GM12878 (cell line): ENCODE measurements at regions not wholly inside any gene's neighbourhood (a gene's known extent, or its start where the extent isn't known, plus 50 kb on each side); places are given as distances from the start of the nearest gene placed in this dataset.

Experiments
- ATAC-seq: fragments of 200-7000 bp; cut with Tn5 transposase; 3 replicates; pipeline ENCODE4 v1.9.1; 2020; ENCODE audit warnings: mild to moderate bottlenecking, moderate library complexity
- BruUV-seq: library from RNA; stranded (reverse); fragments of 400-500 nt; replicated peaks from 2 replicates; lab custom pipeline; 2021; lab: Mats Ljungman, UMichigan
- CTCF ChIA-PET: fragments of 300-600 bp; sonication (Branson Sonifier 250); formaldehyde crosslinking; extraction: SDS; loops from one replicate; lab custom pipeline; 2021; ENCODE audit warnings: inconsistent platforms; lab: Yijun Ruan, JAX
- POLR2A ChIA-PET: fragments of 350-600 bp; formaldehyde crosslinking; extraction: SDS; loops from one replicate; lab custom pipeline; 2021; ENCODE audit warnings: inconsistent platforms; lab: Charles Lee
- RAD21 ChIA-PET: fragments of 300-600 bp; sonication (Branson Sonifier 250); formaldehyde crosslinking; loops from one replicate; lab custom pipeline; 2023; ENCODE audit warnings: antibody characterized with exemption; ENCODE audit not compliant: unreplicated experiment; lab: Charles Lee
- SMC1A ChIA-PET: fragments of 300-600 bp; sonication (Branson Sonifier 250); formaldehyde crosslinking; loops from one replicate; lab custom pipeline; 2023; ENCODE audit not compliant: unreplicated experiment, uncharacterized antibody; lab: Charles Lee
- DNase-seq: peaks from one replicate; pipeline ENCODE4 v3.0.0-alpha.2; 2011; ENCODE audit warnings: low read depth, low spot score
- FAIRE-seq: peaks from 3 replicates; lab custom pipeline; 2011; peaks lifted over from hg19 to GRCh38; lab: Jason Lieb, UNC
- H2AFZ ChIP-seq: 2 replicates; pipeline ENCODE4 v1.6.0; 2011; ENCODE audit warnings: low read depth, low read length, control low read depth; ENCODE audit not compliant: control insufficient read depth
- H3K27ac ChIP-seq: 2 replicates; pipeline ENCODE4 v1.5.1; 2011; ENCODE audit warnings: control low read depth; ENCODE audit not compliant: control insufficient read depth, insufficient read depth
- H3K27me3 ChIP-seq, 2 experiments: replicated peaks in 1 of 2; 2 replicates each; pipeline versions ENCODE4 v1.6.0 to v1.6.1; 2011; ENCODE audit warnings: low read length in 1 of 2; ENCODE audit not compliant: control insufficient read depth in 2 of 2, insufficient read depth in 2 of 2
- H3K36me3 ChIP-seq, 2 experiments: 2 replicates each; pipeline ENCODE4 v1.5.1; 2011; ENCODE audit warnings: low read length in 1 of 2; ENCODE audit not compliant: control insufficient read depth in 2 of 2, insufficient read depth in 2 of 2
- H3K4me1 ChIP-seq: 2 replicates; pipeline ENCODE4 v1.6.1; 2011; ENCODE audit warnings: mild to moderate bottlenecking, low read length, moderate library complexity, mixed read lengths; ENCODE audit not compliant: control insufficient read depth, insufficient read depth
- H3K4me2 ChIP-seq: 2 replicates; pipeline ENCODE4 v1.6.0; 2011; ENCODE audit warnings: control low read depth; ENCODE audit not compliant: control insufficient read depth, insufficient read depth
- H3K4me3 ChIP-seq: fragments of 200-600 bp; sonication (generic); 2 replicates; pipeline ENCODE4 v1.5.1; 2016
- H3K79me2 ChIP-seq: 2 replicates; pipeline ENCODE4 v1.6.0; 2011; ENCODE audit warnings: low read length; ENCODE audit not compliant: control insufficient read depth, insufficient read depth
- H3K9ac ChIP-seq: 2 replicates; pipeline ENCODE4 v1.8.0; 2011; ENCODE audit warnings: low read length, control low read depth, mixed read lengths; ENCODE audit not compliant: control insufficient read depth, insufficient read depth
- H3K9me3 ChIP-seq: replicated peaks from 3 replicates; pipeline ENCODE4 v1.5.1; 2011; ENCODE audit warnings: mild to moderate bottlenecking, low read length; ENCODE audit not compliant: control insufficient read depth, insufficient read depth
- H4K20me1 ChIP-seq: 2 replicates; pipeline ENCODE4 v1.6.0; 2011; ENCODE audit not compliant: control insufficient read depth, insufficient read depth
- ASH2L ChIP-seq: fragments of 300-600, 200-600 bp; sonication (generic); IDR thresholded peaks from 2 replicates; pipeline ENCODE4 v1.6.1; 2017; ENCODE audit warnings: low read depth, mild to moderate bottlenecking, borderline replicate concordance
- BCL11A ChIP-seq: IDR thresholded peaks from 2 replicates; pipeline ENCODE4 v1.6.1; 2011; ENCODE audit warnings: low read depth, low read length
- CBFB ChIP-seq: IDR thresholded peaks from 2 replicates; pipeline ENCODE4 v1.6.1; 2016; ENCODE audit warnings: antibody characterized with exemption, low read depth
- CHD2 ChIP-seq: IDR thresholded peaks from 2 replicates; pipeline ENCODE4 v1.6.1; 2011; ENCODE audit warnings: low read depth, low read length, improper control_type of control experiment, borderline replicate concordance
- ESRRA ChIP-seq: IDR thresholded peaks from 2 replicates; pipeline ENCODE4 v1.6.1; 2012; ENCODE audit warnings: mild to moderate bottlenecking, low read length, improper control_type of control experiment
- HDGF ChIP-seq: fragments of 450-650 bp; IDR thresholded peaks from 2 replicates; pipeline ENCODE4 v1.6.1; 2016; ENCODE audit warnings: antibody characterized with exemption
- KDM1A ChIP-seq: fragments of 200-600 bp; sonication (generic); IDR thresholded peaks from 2 replicates; pipeline ENCODE4 v1.6.1; 2016; ENCODE audit warnings: borderline replicate concordance
- MXI1 ChIP-seq: fragments of 150-350 bp; IDR thresholded peaks from 2 replicates; pipeline ENCODE4 v1.6.1; 2011; ENCODE audit warnings: low read depth, mild to moderate bottlenecking, inconsistent platforms, low read length, improper control_type of control experiment
- NFYB ChIP-seq: IDR thresholded peaks from 2 replicates; pipeline ENCODE4 v1.6.1; 2011; ENCODE audit warnings: low read depth, mild to moderate bottlenecking, low read length, improper control_type of control experiment, moderate library complexity; ENCODE audit not compliant: insufficient read depth
- PAX8 ChIP-seq: fragments of 450-650 bp; IDR thresholded peaks from 2 replicates; pipeline ENCODE4 v1.6.1; 2017; ENCODE audit warnings: mild to moderate bottlenecking, moderate library complexity
- SMAD5 ChIP-seq: IDR thresholded peaks from 2 replicates; pipeline ENCODE4 v1.6.1; 2016; ENCODE audit warnings: antibody characterized with exemption, low read depth
- STAT3 ChIP-seq: IDR thresholded peaks from 2 replicates; pipeline ENCODE4 v1.6.1; 2011; ENCODE audit warnings: low read depth, low read length, improper control_type of control experiment
- TBL1XR1 ChIP-seq: IDR thresholded peaks from 2 replicates; pipeline ENCODE4 v1.6.1; 2012; ENCODE audit warnings: low read depth, low read length, improper control_type of control experiment
- ZNF24 ChIP-seq: fragments of 450-650 bp; IDR thresholded peaks from 2 replicates; pipeline ENCODE4 v1.6.1; 2017; ENCODE audit warnings: antibody characterized with exemption, mild to moderate bottlenecking
- WGBS: methylation state at CpG from one replicate; pipeline ENCODE4 v1.1.6; 2016; ENCODE audit warnings: low lambda C conversion rate; ENCODE audit not compliant: insufficient replicate concordance, insufficient coverage; ENCODE audit errors: missing lambda C conversion rate; 5-methylcytosine and 5-hydroxymethylcytosine counted together
- in situ Hi-C: fragments of 300-500 bp; cut with MboI; formaldehyde crosslinking; loops from 9 replicates; pipeline ENCODE4 v1.14.3; 2018; ENCODE audit warnings: mixed read lengths
- intact Hi-C: fragments of 100-400 bp; cut with micrococcal nuclease; formaldehyde crosslinking; loops from one replicate; pipeline ENCODE4 v1.14.2; 2022; ENCODE audit not compliant: unreplicated experiment

GRCh38 chr9:134490446-134490845 is 151.2 kb upstream of the COL5A1 start (continued):
- TF ChIP-seq CBFB, result no peak

DNA sequence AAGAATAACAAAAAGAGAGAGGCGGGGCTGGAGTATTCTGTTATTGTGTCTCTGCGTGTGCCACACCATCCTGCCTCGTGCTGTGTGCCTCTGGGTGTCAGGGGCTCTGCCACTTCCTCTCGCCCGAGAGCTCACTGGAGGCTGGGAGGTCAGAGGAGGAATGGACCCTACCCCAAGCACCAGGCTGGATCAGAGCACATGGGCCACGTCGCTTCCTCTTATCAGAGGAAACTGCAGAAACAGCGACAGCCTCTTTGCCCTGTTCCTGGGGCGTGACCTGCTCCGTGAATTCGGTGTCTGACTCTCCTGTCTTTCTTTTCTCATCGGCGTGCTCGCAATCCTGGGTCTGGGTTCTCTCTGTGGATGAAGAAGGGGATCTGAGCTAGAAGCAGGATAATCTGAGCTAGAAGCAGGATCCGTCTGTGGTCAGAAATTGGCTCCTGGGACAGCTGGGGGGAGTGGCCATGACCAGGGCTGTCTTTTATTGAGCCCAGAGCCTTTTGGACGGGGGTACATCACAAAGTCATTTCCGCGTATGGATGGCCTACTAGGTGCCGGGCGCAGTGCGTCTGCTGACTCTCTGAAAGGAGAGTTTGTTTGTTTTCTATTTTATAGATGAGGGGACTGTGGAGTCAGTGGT is 150.3 kb upstream of the COL5A1 start:
- no peak overlapping the region for H3K27ac ChIP-seq
- FAIRE-seq (no peak), DNase-seq (no peak), ATAC-seq (no peak)
- no TSS peak for BruUV-seq
- no peak overlapping the region for H3K9ac ChIP-seq
- no peak overlapping the region for H2AFZ ChIP-seq
- SMC1A ChIA-PET, result no interaction called here
- intact Hi-C loops, result no loop called here
- no peak overlapping the region for H3K4me2 ChIP-seq
- CTCF ChIA-PET, result no interaction called here
- no peaks in the 10 kb centered on the region for H3K4me1 ChIP-seq
- POLR2A ChIA-PET, result no interaction called here
- no peaks in the 10 kb centered on the region for H3K36me3 ChIP-seq
- RAD21 ChIA-PET, result no interaction called here
- WGBS, result 33% methylated on average over 21 of the region's 21 CpGs
- H4K20me1 ChIP-seq, result no peaks in the 10 kb centered on the region
- H3K27me3 ChIP-seq, result peaks cover 2% of the 10 kb centered on the region in 2 experiments; a peak in 3 of 4 replicates
- H3K9me3 ChIP-seq, result no peaks in the 10 kb centered on the region
- TF ChIP-seq BCL11A, result no peak
- TF ChIP-seq SMAD5, result no peak
- no peak for TF ChIP-seq MXI1
- no peak for TF ChIP-seq TBL1XR1
- TF ChIP-seq ESRRA, result no peak
- no peak for TF ChIP-seq CHD2
- TF ChIP-seq HDGF, result no peak
- no peak for TF ChIP-seq ASH2L
- TF ChIP-seq CBFB, result no peak
- TF ChIP-seq ZNF24, result no peak
- TF ChIP-seq NFYB, result no peak
- no peak for TF ChIP-seq STAT3
- TF ChIP-seq PAX8, result no peak
- TF ChIP-seq KDM1A, result no peak
- no peak overlapping the region for H3K4me3 ChIP-seq
- in situ Hi-C loops, result no loop called here
- no peaks in the 10 kb centered on the region for H3K79me2 ChIP-seq
